ENCODE measurements at regions not wholly inside any gene's neighbourhood (a gene's known extent, or its start where the extent isn't known, plus 50 kb on each side); places are given as distances from the start of the nearest gene placed in this dataset.

GRCh38 chr5:166369807-166370206, 1921.6 kb upstream of the WWC1 start:
- intact Hi-C loops (cut with DNase I) = no loop called here
- Histone ChIP-seq H3K4me3 (no peak overlapping the region), H3K27ac (no peak overlapping the region), H3K27me3 (no peaks in the 10 kb centered on the region), H3K9me3 (replicated peaks in 1 of 3) (no peaks in the 10 kb centered on the region), H3K36me3 (replicated peaks in 1 of 2) (no peaks in the 10 kb centered on the region), H3K4me1 (replicated peaks in 1 of 2) (no peaks in the 10 kb centered on the region)
- DNase-seq = no peak
- TF ChIP-seq POLR2A (IDR thresholded peaks at IDR 0.05) = no peak
- TF ChIP-seq CTCF (IDR thresholded peaks at IDR 0.05) = no peak
- 40 to 72% (median 66%) methylated on average over 2 of the region's 2 CpGs for WGBS, 4 donors

GRCh38 chr5:166370928-166371690, 1920.3 kb upstream of the WWC1 start:
- H3K4me3 ChIP-seq = peak overlapping the region in 1 of 4 donors; percentile 44
- TF ChIP-seq CTCF (IDR thresholded peaks at IDR 0.05) (no peak), POLR2A (IDR thresholded peaks at IDR 0.05) (no peak)
- no peaks in the 10 kb centered on the region for H3K27me3 ChIP-seq
- intact Hi-C loops (cut with DNase I) = no loop called here
- H3K36me3 ChIP-seq (replicated peaks in 1 of 2) = no peaks in the 10 kb centered on the region
- H3K27ac ChIP-seq = no peak overlapping the region
- H3K4me1 ChIP-seq (replicated peaks in 1 of 2) = no peaks in the 10 kb centered on the region
- H3K9me3 ChIP-seq (replicated peaks in 1 of 3) = no peaks in the 10 kb centered on the region
- WGBS, 4 donors = 69 to 80% (median 78%) methylated on average over 6 of the region's 6 CpGs
- no peak for DNase-seq

GRCh38 chr5:166373817-166374216, 1917.6 kb upstream of the WWC1 start:
- Histone ChIP-seq H3K27ac (no peak overlapping the region), H3K9me3 (replicated peaks in 1 of 3) (no peaks in the 10 kb centered on the region), H3K27me3 (no peaks in the 10 kb centered on the region), H3K4me3 (no peak overlapping the region), H3K36me3 (replicated peaks in 1 of 2) (no peaks in the 10 kb centered on the region), H3K4me1 (replicated peaks in 1 of 2) (no peaks in the 10 kb centered on the region)
- WGBS, 4 donors = 72 to 88% (median 75%) methylated on average over 2 of the region's 2 CpGs
- intact Hi-C loops (cut with DNase I) = no loop called here
- DNase-seq = no peak
- TF ChIP-seq CTCF (IDR thresholded peaks at IDR 0.05) (no peak), POLR2A (IDR thresholded peaks at IDR 0.05) (no peak)

- H3K27ac ChIP-seq = no peak overlapping the region
- TF ChIP-seq CTCF (IDR thresholded peaks at IDR 0.05) (no peak), POLR2A (IDR thresholded peaks at IDR 0.05) (no peak)
- DNase-seq = no peak
- no peaks in the 10 kb centered on the region for H3K9me3 ChIP-seq (replicated peaks in 1 of 3)
- intact Hi-C loops (cut with DNase I) = no loop called here
- H3K4me3 ChIP-seq = no peak overlapping the region
- no peaks in the 10 kb centered on the region for H3K4me1 ChIP-seq (replicated peaks in 1 of 2)
- no peaks in the 10 kb centered on the region for H3K36me3 ChIP-seq (replicated peaks in 1 of 2)
- WGBS, 4 donors = 87 to 96% (median 89%) methylated on average over 6 of the region's 6 CpGs
- H3K27me3 ChIP-seq = no peaks in the 10 kb centered on the region
Measured at GRCh38 chr5:166377756-166378155, 1913.7 kb upstream of the WWC1 start.
